PC-3 (cell line): ENCODE measurements at regions not wholly inside any gene's neighbourhood (a gene's known extent, or its start where the extent isn't known, plus 50 kb on each side); places are given as distances from the start of the nearest gene placed in this dataset.

ENCODE experiments used
- ATAC-seq: fragments of 200-7000 bp; cut with Tn5 transposase; 2 replicates; pipeline ENCODE4 v1.9.1; 2020; ENCODE audit warnings: mild to moderate bottlenecking, moderate library complexity
- BruUV-seq: library from RNA; stranded (reverse); fragments of 400-500 nt; replicated peaks from 2 replicates; lab custom pipeline; 2021; lab: Mats Ljungman, UMichigan
- CTCF ChIA-PET: fragments of 300-600 bp; sonication (Branson Sonifier 250); formaldehyde crosslinking; loops from one replicate; lab custom pipeline; 2022; ENCODE audit warnings: antibody characterized with exemption; lab: Charles Lee
- POLR2A ChIA-PET: fragments of 300-600 bp; sonication (Branson Sonifier 250); formaldehyde crosslinking; loops from one replicate; lab custom pipeline; 2022; ENCODE audit warnings: antibody characterized with exemption; ENCODE audit not compliant: unreplicated experiment; lab: Charles Lee
- DNase-seq: peaks from one replicate; pipeline ENCODE4 v3.0.0-alpha.2; 2015
- H2AFZ ChIP-seq: fragments of 300-600 bp; sonication (generic); 2 replicates; pipeline ENCODE4 v1.6.0; 2016; ENCODE audit warnings: antibody characterized with exemption, low read length
- H3F3A ChIP-seq: fragments of 300-600 bp; sonication (generic); one replicate; pipeline ENCODE4 v1.6.0; 2017; ENCODE audit warnings: antibody characterized with exemption, low read length, control low read depth, mild to moderate bottlenecking; ENCODE audit not compliant: unreplicated experiment
- H3K27ac ChIP-seq: fragments of 300-600 bp; sonication (generic); 2 replicates; pipeline ENCODE4 v1.5.1; 2016; ENCODE audit warnings: mild to moderate bottlenecking, low read length
- H3K27me3 ChIP-seq: fragments of 300-600 bp; sonication (generic); 2 replicates; pipeline ENCODE4 v1.6.1; 2016; ENCODE audit warnings: low read length, mixed read lengths
- H3K36me3 ChIP-seq: fragments of 300-600 bp; sonication (generic); 2 replicates; pipeline ENCODE4 v1.6.1; 2016; ENCODE audit warnings: low read depth, mixed run types, low read length, mixed read lengths
- H3K4me1 ChIP-seq: fragments of 300-600 bp; sonication (generic); 2 replicates; pipeline ENCODE4 v1.5.1; 2016; ENCODE audit warnings: low read length; ENCODE audit not compliant: insufficient read depth
- H3K4me2 ChIP-seq: fragments of 300-600 bp; sonication (generic); 2 replicates; pipeline ENCODE4 v1.6.0; 2016; ENCODE audit warnings: low read length
- H3K4me3 ChIP-seq: fragments of 300-600 bp; sonication (generic); 2 replicates; pipeline ENCODE4 v1.5.1; 2016; ENCODE audit warnings: mild to moderate bottlenecking, low read length, mixed read lengths
- H3K79me2 ChIP-seq: fragments of 300-600 bp; sonication (generic); 2 replicates; pipeline ENCODE4 v1.6.1; 2017; ENCODE audit warnings: low read length, mixed read lengths
- H3K9ac ChIP-seq: fragments of 300-600 bp; sonication (generic); 2 replicates; pipeline ENCODE4 v1.6.0; 2016; ENCODE audit warnings: mild to moderate bottlenecking, low read length
- H3K9me2 ChIP-seq: fragments of 300-600 bp; sonication (generic); replicated peaks from 2 replicates; pipeline ENCODE4 v1.6.1; 2016; ENCODE audit warnings: mixed run types, low read length, mixed read lengths
- H3K9me3 ChIP-seq: fragments of 300-600 bp; sonication (generic); 2 replicates; pipeline ENCODE4 v1.6.1; 2016; ENCODE audit warnings: low read length, mixed read lengths
- H4K20me1 ChIP-seq: fragments of 300-600 bp; sonication (generic); 2 replicates; pipeline ENCODE4 v1.6.1; 2016; ENCODE audit warnings: low read length, mixed read lengths
- EZH2 ChIP-seq: fragments of 300-600 bp; sonication (generic); IDR thresholded peaks from one replicate; pipeline ENCODE4 v1.6.1; 2017; ENCODE audit warnings: antibody characterized with exemption, mild to moderate bottlenecking, low read length; ENCODE audit not compliant: unreplicated experiment
- EZH2phosphoT487 ChIP-seq: fragments of 300-600 bp; sonication (generic); IDR thresholded peaks from 2 replicates; pipeline ENCODE4 v1.6.1; 2018; ENCODE audit warnings: mild to moderate bottlenecking, antibody characterized with exemption, low read length, borderline replicate concordance
- intact Hi-C: fragments of 100-400 bp; cut with micrococcal nuclease; formaldehyde crosslinking; loops from 2 replicates; pipeline ENCODE4 v1.9.0; 2023
- TF ChIP-seq, protein P1 (sequence below): fragments of 300-600 bp; sonication (generic); conservative IDR thresholded peaks from 2 replicates; pipeline ENCODE4 v1.5.1; 2017; ENCODE audit warnings: antibody characterized with exemption, low read depth, mild to moderate bottlenecking, low read length

DNA sequence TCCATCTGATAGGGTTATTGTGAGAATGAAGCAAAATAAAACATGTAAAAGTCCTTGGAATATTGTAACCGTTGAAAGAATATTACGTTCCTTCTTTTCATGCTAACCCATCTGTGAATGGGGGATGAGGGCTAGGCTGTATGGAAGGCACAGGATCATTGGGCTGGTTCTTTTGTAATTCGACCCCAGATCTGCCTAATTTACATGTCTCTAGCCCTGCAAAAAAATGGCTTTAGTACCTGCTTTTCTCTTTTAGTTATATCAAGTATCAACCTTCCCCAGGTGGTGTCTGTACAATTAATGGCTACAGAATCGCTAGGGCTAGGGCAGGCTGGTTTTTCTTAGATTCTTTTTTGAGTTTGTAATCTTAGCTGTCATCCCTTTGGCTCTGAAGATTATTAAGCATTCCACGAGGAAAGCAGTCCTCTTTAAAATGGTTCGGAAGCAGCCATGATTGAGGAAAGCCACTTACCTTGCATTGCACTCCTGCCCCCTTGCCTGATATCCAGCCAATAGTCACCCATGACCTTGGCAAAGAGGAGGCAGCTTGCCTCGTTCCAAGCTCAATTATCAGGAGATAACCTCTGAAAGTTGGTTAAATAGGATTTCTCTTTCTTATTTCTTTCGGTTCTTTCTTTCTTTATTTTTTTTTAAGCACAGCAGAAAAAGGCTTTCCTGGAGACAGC, 153.9 kb upstream of the ZKSCAN2 start:
- Histone ChIP-seq H3K4me1 (no peaks in the 10 kb centered on the region), H3K36me3 (no peaks in the 10 kb centered on the region), H3K4me2 (no peak overlapping the region), H3K79me2 (no peaks in the 10 kb centered on the region), H3K4me3 (no peak overlapping the region), H3K27me3 (no peaks in the 10 kb centered on the region), H2AFZ (no peak overlapping the region), H3K9me3 (no peaks in the 10 kb centered on the region), H3F3A (no peaks in the 10 kb centered on the region), H3K27ac (no peak overlapping the region), H3K9ac (no peak overlapping the region), H3K9me2 (no peaks in the 10 kb centered on the region), H4K20me1 (no peaks in the 10 kb centered on the region)
- DNase-seq (no peak), ATAC-seq (no peak)
- BruUV-seq: no TSS peak
- intact Hi-C loops: no loop called here
- TF ChIP-seq EZH2phosphoT487 (no peak), EZH2 (no peak)
- TF ChIP-seq, protein P1, sequence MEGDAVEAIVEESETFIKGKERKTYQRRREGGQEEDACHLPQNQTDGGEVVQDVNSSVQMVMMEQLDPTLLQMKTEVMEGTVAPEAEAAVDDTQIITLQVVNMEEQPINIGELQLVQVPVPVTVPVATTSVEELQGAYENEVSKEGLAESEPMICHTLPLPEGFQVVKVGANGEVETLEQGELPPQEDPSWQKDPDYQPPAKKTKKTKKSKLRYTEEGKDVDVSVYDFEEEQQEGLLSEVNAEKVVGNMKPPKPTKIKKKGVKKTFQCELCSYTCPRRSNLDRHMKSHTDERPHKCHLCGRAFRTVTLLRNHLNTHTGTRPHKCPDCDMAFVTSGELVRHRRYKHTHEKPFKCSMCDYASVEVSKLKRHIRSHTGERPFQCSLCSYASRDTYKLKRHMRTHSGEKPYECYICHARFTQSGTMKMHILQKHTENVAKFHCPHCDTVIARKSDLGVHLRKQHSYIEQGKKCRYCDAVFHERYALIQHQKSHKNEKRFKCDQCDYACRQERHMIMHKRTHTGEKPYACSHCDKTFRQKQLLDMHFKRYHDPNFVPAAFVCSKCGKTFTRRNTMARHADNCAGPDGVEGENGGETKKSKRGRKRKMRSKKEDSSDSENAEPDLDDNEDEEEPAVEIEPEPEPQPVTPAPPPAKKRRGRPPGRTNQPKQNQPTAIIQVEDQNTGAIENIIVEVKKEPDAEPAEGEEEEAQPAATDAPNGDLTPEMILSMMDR: no peak
- CTCF ChIA-PET: no interaction called here
- POLR2A ChIA-PET: no interaction called here

DNA sequence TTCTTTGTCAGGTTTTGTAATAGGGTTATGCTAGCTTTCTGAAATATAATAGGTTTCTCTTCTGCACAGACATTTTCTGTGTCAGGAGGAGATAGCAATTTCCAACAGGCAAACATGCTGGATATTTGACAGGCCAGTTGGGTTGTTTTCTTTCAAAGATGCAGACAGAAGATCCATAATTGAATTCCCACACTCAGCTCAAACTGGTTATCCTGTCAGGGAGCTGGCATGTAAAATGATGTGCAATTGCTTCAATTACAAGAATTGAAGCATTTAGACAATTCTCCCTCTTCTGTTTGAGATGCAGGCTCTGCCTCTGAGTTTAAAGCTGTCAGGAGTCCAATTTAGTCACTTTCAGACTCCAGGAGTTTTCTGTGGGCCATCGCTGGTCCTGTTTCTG, 146.2 kb upstream of the ZKSCAN2 start:
- H3K4me3 ChIP-seq: no peak overlapping the region
- ATAC-seq (no peak), DNase-seq (no peak)
- H2AFZ ChIP-seq: no peak overlapping the region
- H3K79me2 ChIP-seq: no peaks in the 10 kb centered on the region
- no peak overlapping the region for H3K27ac ChIP-seq
- POLR2A ChIA-PET: no interaction called here
- no peaks in the 10 kb centered on the region for H3K27me3 ChIP-seq
- no peaks in the 10 kb centered on the region for H4K20me1 ChIP-seq
- H3K36me3 ChIP-seq: no peaks in the 10 kb centered on the region
- no peaks in the 10 kb centered on the region for H3F3A ChIP-seq
- no TSS peak for BruUV-seq
- no peaks in the 10 kb centered on the region for H3K9me3 ChIP-seq
- intact Hi-C loops: no loop called here
- no peaks in the 10 kb centered on the region for H3K4me1 ChIP-seq
- CTCF ChIA-PET: no interaction called here
- H3K9ac ChIP-seq: no peak overlapping the region
- H3K9me2 ChIP-seq: no peaks in the 10 kb centered on the region
- H3K4me2 ChIP-seq: no peak overlapping the region
- TF ChIP-seq, protein P1: no peak
- TF ChIP-seq EZH2 (no peak), EZH2phosphoT487 (no peak)

DNA sequence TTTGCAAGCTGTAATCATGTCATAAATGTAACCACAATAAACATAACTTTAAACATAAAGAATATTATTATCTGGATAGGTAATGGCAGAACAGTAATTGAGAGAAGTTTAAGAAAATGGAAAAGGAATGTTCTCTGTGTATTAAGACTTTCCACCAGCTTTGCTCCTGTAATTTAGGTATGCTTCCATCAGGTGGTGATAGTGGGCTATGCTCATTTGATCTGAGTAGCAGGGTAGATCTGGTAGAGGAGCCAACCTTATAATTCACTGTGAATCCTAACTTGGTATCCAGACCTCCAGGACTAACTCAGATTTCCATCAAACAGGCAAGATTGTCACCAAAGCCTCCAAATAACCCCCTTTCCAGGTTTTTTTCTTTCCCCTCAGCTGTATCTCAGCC, 137.9 kb upstream of the ZKSCAN2 start:
- no peaks in the 10 kb centered on the region for H3F3A ChIP-seq
- H3K27me3 ChIP-seq: no peaks in the 10 kb centered on the region
- H3K27ac ChIP-seq: no peak overlapping the region
- DNase-seq: peak; percentile 18
- TF ChIP-seq EZH2: no peak
- TF ChIP-seq, protein P1: 0 out of 2 replicates have a peak, but pooled peaks have one; percentile 24
- H3K9ac ChIP-seq: no peak overlapping the region
- CTCF ChIA-PET: no interaction called here
- no peaks in the 10 kb centered on the region for H3K79me2 ChIP-seq
- H3K9me3 ChIP-seq: no peaks in the 10 kb centered on the region
- no peaks in the 10 kb centered on the region for H3K9me2 ChIP-seq
- H3K4me3 ChIP-seq: no peak overlapping the region
- no peak overlapping the region for H2AFZ ChIP-seq
- no peak overlapping the region for H3K4me2 ChIP-seq
- no peak for ATAC-seq
- BruUV-seq: no TSS peak
- H4K20me1 ChIP-seq: no peaks in the 10 kb centered on the region
- intact Hi-C loops: no loop called here
- POLR2A ChIA-PET: no interaction called here
- H3K36me3 ChIP-seq: no peaks in the 10 kb centered on the region
- H3K4me1 ChIP-seq: no peaks in the 10 kb centered on the region
